ENCODE measurements at regions not wholly inside any gene's neighbourhood (a gene's known extent, or its start where the extent isn't known, plus 50 kb on each side); places are given as distances from the start of the nearest gene placed in this dataset.
"Not testable (repeated sequence)": the region's sequence is repeated elsewhere in the genome, so short reads cannot be mapped to it uniquely, and the experiment has no call there.

- TF ChIP-seq CTCF (tag by site-specific recombination; IDR thresholded peaks at IDR 0.05), result no peak
- no peak for TF ChIP-seq ZNF623 (tag by site-specific recombination; IDR thresholded peaks at IDR 0.05)
Measured at GRCh38 chr1:222975472-222976122, 160.8 kb downstream of the DISP1 start (continued).

- Histone ChIP-seq H3K27ac (ENCODE audit: extremely low read depth, low read depth, low read length) (no peak overlapping the region), H3K4me1 (ENCODE audit: control insufficient read depth, insufficient read depth, low read length) (peaks cover 20% of the 10 kb centered on the region), H3K9me3 (ENCODE audit: control insufficient read depth, insufficient read depth, low read depth, low read length) (no peaks in the 10 kb centered on the region), H3K4me3 (ENCODE audit: low read depth, low read length) (no peak overlapping the region), H3K36me3 (ENCODE audit: control insufficient read depth in 2 of 2, insufficient read depth in 1 of 2, low read length in 2 of 2) (no peaks in the 10 kb centered on the region)
- POLR2A ChIA-PET, result no interaction called here
- CTCF ChIA-PET, result no interaction called here
- TF ChIP-seq PRDM6 (tag by site-specific recombination; IDR thresholded peaks at IDR 0.05) (peak; percentile 21; the same call in 1 of the 2 replicates), EGR2 (tag by site-specific recombination; IDR thresholded peaks at IDR 0.05; ENCODE audit: low read depth) (no peak)
Measured at GRCh38 chr1:222976453-222976852, 161.6 kb downstream of the DISP1 start.

GRCh38 chr1:222977294-222977693, 162.5 kb downstream of the DISP1 start:
- peaks cover 20% of the 10 kb centered on the region for H3K4me1 ChIP-seq (ENCODE audit: control insufficient read depth, insufficient read depth, low read length)
- POLR2A ChIA-PET; H3K27ac ChIP-seq (ENCODE audit: extremely low read depth, low read depth, low read length); H3K36me3 ChIP-seq (ENCODE audit: control insufficient read depth in 2 of 2, insufficient read depth in 1 of 2, low read length in 2 of 2); H3K9me3 ChIP-seq (ENCODE audit: control insufficient read depth, insufficient read depth, low read depth, low read length); CTCF ChIA-PET; H3K4me3 ChIP-seq (ENCODE audit: low read depth, low read length): not testable (repeated sequence)
- peak; percentile 87 for TF ChIP-seq ATF2 (tag by site-specific recombination; IDR thresholded peaks at IDR 0.05; ENCODE audit: low read depth)

- Histone ChIP-seq H3K4me3 (ENCODE audit: low read depth, low read length) (no peak overlapping the region), H3K9me3 (ENCODE audit: control insufficient read depth, insufficient read depth, low read depth, low read length) (no peaks in the 10 kb centered on the region), H3K36me3 (ENCODE audit: control insufficient read depth in 2 of 2, insufficient read depth in 1 of 2, low read length in 2 of 2) (no peaks in the 10 kb centered on the region), H3K27ac (ENCODE audit: extremely low read depth, low read depth, low read length) (no peak overlapping the region), H3K4me1 (ENCODE audit: control insufficient read depth, insufficient read depth, low read length) (peaks cover 14% of the 10 kb centered on the region)
- POLR2A ChIA-PET, result no interaction called here
- CTCF ChIA-PET, result no interaction called here
- no peak for TF ChIP-seq ZNF391 (tag by site-specific recombination; IDR thresholded peaks at IDR 0.05; ENCODE audit: borderline replicate concordance, low read depth)
- no peak for TF ChIP-seq KLF7 (tag by site-specific recombination; IDR thresholded peaks at IDR 0.05; ENCODE audit: borderline replicate concordance)
- TF ChIP-seq ZNF623 (tag by site-specific recombination; IDR thresholded peaks at IDR 0.05), result no peak
- TF ChIP-seq ZNF830 (tag by site-specific recombination; IDR thresholded peaks at IDR 0.05; ENCODE audit: low read depth), result no peak
- TF ChIP-seq BCL11B (tag by site-specific recombination; IDR thresholded peaks at IDR 0.05; ENCODE audit: low read depth), result no peak
- no peak for TF ChIP-seq ZNF133 (tag by site-specific recombination; IDR thresholded peaks at IDR 0.05)
- no peak for TF ChIP-seq ZNF423 (tag by site-specific recombination; IDR thresholded peaks at IDR 0.05)
- TF ChIP-seq ZNF610 (tag by site-specific recombination; IDR thresholded peaks at IDR 0.05; ENCODE audit: borderline replicate concordance), result no peak
- no peak for TF ChIP-seq ZNF449 (tag by site-specific recombination; IDR thresholded peaks at IDR 0.05)
- no peak for TF ChIP-seq ZNF521 (tag by site-specific recombination; IDR thresholded peaks at IDR 0.05)
- TF ChIP-seq ZFP41 (tag by site-specific recombination; IDR thresholded peaks at IDR 0.05; ENCODE audit: borderline replicate concordance), result no peak
- no peak for TF ChIP-seq ZNF776 (tag by site-specific recombination; IDR thresholded peaks at IDR 0.05; ENCODE audit: borderline replicate concordance)
- no peak for TF ChIP-seq ZNF169 (tag by site-specific recombination; IDR thresholded peaks at IDR 0.05)
- TF ChIP-seq ZNF16 (tag by site-specific recombination; IDR thresholded peaks at IDR 0.05; ENCODE audit: low read depth), result no peak
- no peak for TF ChIP-seq REST (tag by site-specific recombination; IDR thresholded peaks at IDR 0.05)
Measured at GRCh38 chr1:222979561-222979960, 163.5 kb downstream of the TLR5 start.
